ENCODE measurements at regions not wholly inside any gene's neighbourhood (a gene's known extent, or its start where the extent isn't known, plus 50 kb on each side); places are given as distances from the start of the nearest gene placed in this dataset.

- TF ChIP-seq CTCF (IDR thresholded peaks at IDR 0.05) (no peak), POLR2A (IDR thresholded peaks at IDR 0.05) (no peak)
These were observed 529.1 kb upstream of the PCDH10 start for GRCh38 chr4:132619968-132620367.
